ENCODE measurements at regions not wholly inside any gene's neighbourhood (a gene's known extent, or its start where the extent isn't known, plus 50 kb on each side); places are given as distances from the start of the nearest gene placed in this dataset.
"Not testable (repeated sequence)": the region's sequence is repeated elsewhere in the genome, so short reads cannot be mapped to it uniquely, and the experiment has no call there.

- H3K27ac ChIP-seq = no peak overlapping the region
- TF ChIP-seq ZFX (IDR thresholded peaks at IDR 0.05; ENCODE audit: borderline replicate concordance) (no peak), CTCF (IDR thresholded peaks at IDR 0.05) (no peak)
Observed at GRCh38 chr7:63065684-63066083, 933.0 kb upstream of the ZNF722 start.

- H3K27ac ChIP-seq = not testable (repeated sequence)
Observed at GRCh38 chr7:63066235-63066634, 932.4 kb upstream of the ZNF722 start.

GRCh38 chr7:63067897-63068585 is 930.6 kb upstream of the ZNF722 start:
- no peak for TF ChIP-seq ZFX (IDR thresholded peaks at IDR 0.05; ENCODE audit: borderline replicate concordance)
- no peak for TF ChIP-seq CTCF (IDR thresholded peaks at IDR 0.05)

DNA sequence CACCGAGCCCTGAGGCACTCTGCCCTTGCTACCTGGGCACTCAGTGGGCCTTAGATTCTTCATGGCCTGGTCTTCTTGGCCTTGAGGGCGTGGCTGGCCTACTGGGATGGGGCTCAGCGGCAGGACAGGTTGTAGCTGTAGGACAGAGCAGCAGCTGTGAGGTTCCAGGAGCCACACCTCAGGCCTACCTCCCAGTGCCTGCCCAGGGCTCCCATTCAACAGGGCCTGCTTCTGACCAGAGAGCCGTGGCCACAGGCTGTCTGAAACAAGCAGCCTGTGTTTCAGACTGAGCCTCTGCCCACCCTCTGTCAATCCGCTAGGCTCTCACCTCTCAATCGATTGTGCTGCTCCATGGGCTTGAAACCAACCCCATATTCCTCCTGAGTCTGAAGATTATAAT is 928.0 kb upstream of the ZNF722 start:
- no peak overlapping the region for H3K27ac ChIP-seq
- TF ChIP-seq CTCF (IDR thresholded peaks at IDR 0.05) (no peak), ZFX (IDR thresholded peaks at IDR 0.05; ENCODE audit: borderline replicate concordance) (no peak)

More at GRCh38 chr7:63067897-63068585, 930.6 kb upstream of the ZNF722 start:
- no peak overlapping the region for H3K27ac ChIP-seq

DNA sequence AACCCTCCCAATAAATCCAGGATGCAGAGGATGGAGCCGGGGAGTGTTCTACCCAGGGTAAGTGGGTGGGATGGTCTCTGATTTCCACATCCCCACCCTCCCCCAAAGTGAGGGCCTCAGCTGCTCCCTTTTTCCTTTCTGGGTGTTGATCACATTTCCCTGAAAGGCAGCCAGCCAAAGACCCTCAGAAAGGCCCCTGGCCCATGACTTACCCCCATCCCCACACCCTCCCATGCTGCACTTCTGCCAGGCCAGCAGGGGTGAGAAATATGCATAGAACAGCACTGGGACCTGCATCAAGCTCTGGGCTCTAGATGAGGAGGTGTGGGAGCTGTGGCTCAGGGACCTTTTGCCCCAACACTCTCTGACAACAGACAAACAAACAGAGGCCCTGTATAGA is 927.3 kb upstream of the ZNF722 start:
- TF ChIP-seq CTCF (IDR thresholded peaks at IDR 0.05) (no peak), ZFX (IDR thresholded peaks at IDR 0.05; ENCODE audit: borderline replicate concordance) (no peak)
- no peak overlapping the region for H3K27ac ChIP-seq

DNA sequence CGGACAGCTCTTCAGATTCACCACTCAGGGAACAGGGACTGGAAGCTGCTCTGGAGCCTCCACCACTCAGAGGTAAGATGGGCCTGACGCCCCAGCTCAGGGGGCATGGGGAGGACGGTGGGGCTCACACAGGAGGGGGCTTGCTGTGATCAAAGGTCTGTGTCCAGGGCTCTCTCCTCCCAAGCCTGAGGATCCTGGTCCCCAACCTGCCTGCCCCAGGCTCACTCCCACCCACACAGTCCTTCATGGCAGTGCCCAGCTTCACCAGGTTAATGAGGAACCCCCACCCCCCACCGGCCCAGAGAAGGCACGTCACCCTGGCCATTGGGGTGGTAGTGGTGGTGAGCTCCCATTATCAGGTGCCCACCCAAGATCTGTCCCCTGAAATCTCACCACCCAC is 926.7 kb upstream of the ZNF722 start:
- TF ChIP-seq CTCF (IDR thresholded peaks at IDR 0.05) = no peak
- TF ChIP-seq ZFX (IDR thresholded peaks at IDR 0.05; ENCODE audit: borderline replicate concordance) = no peak
- H3K27ac ChIP-seq = no peak overlapping the region

DNA sequence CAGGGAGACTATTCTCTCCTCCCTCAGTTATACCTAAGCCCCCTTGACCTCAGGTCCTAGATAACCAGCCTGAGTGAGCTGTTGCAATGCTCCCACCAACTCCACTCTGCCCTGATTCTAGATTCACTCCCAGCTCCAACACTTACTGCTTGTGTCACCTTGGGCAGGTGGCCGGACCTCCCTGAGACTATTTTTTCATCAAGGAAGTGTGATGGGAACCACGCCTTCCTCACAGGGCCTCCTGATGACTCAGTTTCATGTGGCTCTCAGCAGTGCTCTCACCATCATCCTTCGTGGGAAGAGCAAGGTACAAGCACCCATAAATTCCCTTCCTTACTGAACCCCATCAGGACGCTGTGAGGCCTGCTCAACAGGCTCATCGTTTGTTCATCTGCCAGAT is 925.8 kb upstream of the ZNF722 start:
- TF ChIP-seq ZFX (IDR thresholded peaks at IDR 0.05; ENCODE audit: borderline replicate concordance) = no peak
- TF ChIP-seq CTCF (IDR thresholded peaks at IDR 0.05) = no peak
- H3K27ac ChIP-seq = no peak overlapping the region

DNA sequence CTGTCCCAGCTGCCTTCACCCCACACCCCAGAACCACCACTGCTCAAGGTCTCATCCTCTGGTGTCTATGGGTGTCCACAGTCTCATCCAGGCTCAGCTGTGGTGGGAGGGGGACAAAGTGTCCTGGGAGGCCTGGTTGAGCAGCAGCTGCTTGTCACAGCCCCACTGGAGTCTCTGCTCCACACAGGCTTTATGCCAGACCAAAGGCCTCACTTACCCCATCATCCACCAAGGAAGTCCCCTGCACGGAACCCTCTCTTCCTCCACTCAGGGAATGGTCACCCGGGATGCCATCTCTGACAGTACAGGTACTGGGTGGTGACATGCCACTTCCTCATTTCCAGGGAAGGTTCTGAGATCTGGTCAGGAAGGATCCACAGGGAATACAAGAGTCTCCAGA is 925.4 kb upstream of the ZNF722 start:
- no peak overlapping the region for H3K27ac ChIP-seq
- no peak for TF ChIP-seq CTCF (IDR thresholded peaks at IDR 0.05)

All from 22Rv1 (cell line).